PFSK-1 (cell line): ENCODE measurements at regions not wholly inside any gene's neighbourhood (a gene's known extent, or its start where the extent isn't known, plus 50 kb on each side); places are given as distances from the start of the nearest gene placed in this dataset.

Experiments used
- SIN3A ChIP-seq: IDR thresholded peaks from 2 replicates; pipeline ENCODE4 v1.6.1; 2012; ENCODE audit warnings: mild to moderate bottlenecking, low read length, moderate library complexity, borderline replicate concordance; ENCODE audit not compliant: insufficient read depth
- TAF1 ChIP-seq: IDR thresholded peaks from 2 replicates; pipeline ENCODE4 v1.6.1; 2012; ENCODE audit warnings: low read length, control low read depth, borderline replicate concordance; ENCODE audit not compliant: insufficient read depth
- TF ChIP-seq, protein P1 (sequence below), 2 experiments: IDR thresholded peaks; 2 replicates each; pipeline versions ENCODE4 v1.6.1 to v1.8.0; 2011 to 2012; ENCODE audit warnings: low read depth in 2 of 2, low read length in 2 of 2, control low read depth in 1 of 2, inconsistent platforms in 1 of 2, mild to moderate bottlenecking in 1 of 2, moderate library complexity in 1 of 2; ENCODE audit not compliant: insufficient read depth in 1 of 2

DNA sequence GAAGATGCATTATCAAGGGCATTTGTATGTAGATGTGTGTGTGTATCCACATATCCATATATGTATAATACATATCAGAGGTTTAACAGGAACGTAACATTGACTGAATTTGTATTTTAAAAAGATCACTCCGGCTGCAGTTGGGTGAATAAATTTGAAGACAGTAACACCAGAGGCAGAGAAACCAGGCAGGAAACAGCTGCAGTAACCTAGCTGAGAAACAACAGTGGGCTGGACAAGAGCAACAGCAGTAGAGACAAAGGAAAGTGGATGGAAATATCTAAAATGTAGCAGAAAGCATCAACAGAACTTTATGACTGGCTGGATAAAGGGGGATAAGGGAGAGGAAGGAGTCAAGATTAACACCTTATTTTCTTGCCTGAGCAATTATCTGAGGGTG lies 68.3 kb upstream of the SETMAR start:
- TF ChIP-seq SIN3A (no peak), TAF1 (no peak)
- TF ChIP-seq, protein P1, sequence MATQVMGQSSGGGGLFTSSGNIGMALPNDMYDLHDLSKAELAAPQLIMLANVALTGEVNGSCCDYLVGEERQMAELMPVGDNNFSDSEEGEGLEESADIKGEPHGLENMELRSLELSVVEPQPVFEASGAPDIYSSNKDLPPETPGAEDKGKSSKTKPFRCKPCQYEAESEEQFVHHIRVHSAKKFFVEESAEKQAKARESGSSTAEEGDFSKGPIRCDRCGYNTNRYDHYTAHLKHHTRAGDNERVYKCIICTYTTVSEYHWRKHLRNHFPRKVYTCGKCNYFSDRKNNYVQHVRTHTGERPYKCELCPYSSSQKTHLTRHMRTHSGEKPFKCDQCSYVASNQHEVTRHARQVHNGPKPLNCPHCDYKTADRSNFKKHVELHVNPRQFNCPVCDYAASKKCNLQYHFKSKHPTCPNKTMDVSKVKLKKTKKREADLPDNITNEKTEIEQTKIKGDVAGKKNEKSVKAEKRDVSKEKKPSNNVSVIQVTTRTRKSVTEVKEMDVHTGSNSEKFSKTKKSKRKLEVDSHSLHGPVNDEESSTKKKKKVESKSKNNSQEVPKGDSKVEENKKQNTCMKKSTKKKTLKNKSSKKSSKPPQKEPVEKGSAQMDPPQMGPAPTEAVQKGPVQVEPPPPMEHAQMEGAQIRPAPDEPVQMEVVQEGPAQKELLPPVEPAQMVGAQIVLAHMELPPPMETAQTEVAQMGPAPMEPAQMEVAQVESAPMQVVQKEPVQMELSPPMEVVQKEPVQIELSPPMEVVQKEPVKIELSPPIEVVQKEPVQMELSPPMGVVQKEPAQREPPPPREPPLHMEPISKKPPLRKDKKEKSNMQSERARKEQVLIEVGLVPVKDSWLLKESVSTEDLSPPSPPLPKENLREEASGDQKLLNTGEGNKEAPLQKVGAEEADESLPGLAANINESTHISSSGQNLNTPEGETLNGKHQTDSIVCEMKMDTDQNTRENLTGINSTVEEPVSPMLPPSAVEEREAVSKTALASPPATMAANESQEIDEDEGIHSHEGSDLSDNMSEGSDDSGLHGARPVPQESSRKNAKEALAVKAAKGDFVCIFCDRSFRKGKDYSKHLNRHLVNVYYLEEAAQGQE (IDR thresholded peaks at IDR 0.05; ENCODE audit: insufficient read depth in 1 of 2, low read depth in 2 of 2, low read length in 2 of 2), result no peak
